SK-N-SH (cell line): ENCODE measurements at regions not wholly inside any gene's neighbourhood (a gene's known extent, or its start where the extent isn't known, plus 50 kb on each side); places are given as distances from the start of the nearest gene placed in this dataset.

Source experiments
- CTCF ChIP-seq: fragments of 200-600 bp; sonication (generic); IDR thresholded peaks from 2 replicates; pipeline ENCODE4 v1.6.1; 2017; ENCODE audit warnings: antibody characterized with exemption, mild to moderate bottlenecking, moderate library complexity
- ELF1 ChIP-seq: IDR thresholded peaks from 2 replicates; pipeline ENCODE4 v1.4.0; 2012
- EP300 ChIP-seq, 2 experiments: IDR thresholded peaks; 2 replicates each; pipeline versions ENCODE4 v1.4.0 to v1.6.1; 2012; ENCODE audit warnings: borderline replicate concordance in 1 of 2, low read depth in 1 of 2, low read length in 1 of 2
- FOXM1 ChIP-seq: IDR thresholded peaks from 2 replicates; pipeline ENCODE4 v1.4.0; 2012; ENCODE audit warnings: low read depth, mild to moderate bottlenecking
- MAX ChIP-seq: IDR thresholded peaks from 2 replicates; pipeline ENCODE4 v1.4.0; 2012; ENCODE audit warnings: low read depth
- MXI1 ChIP-seq: IDR thresholded peaks from 2 replicates; pipeline ENCODE4 v1.6.1; 2012; ENCODE audit warnings: mild to moderate bottlenecking, low read depth, low read length, improper control_type of control experiment
- POLR2AphosphoS5 ChIP-seq: IDR thresholded peaks from 2 replicates; pipeline ENCODE4 v1.6.1; 2012; ENCODE audit warnings: low read depth, low read length
- RCOR1 ChIP-seq: fragments of 150-350 bp; IDR thresholded peaks from 2 replicates; pipeline ENCODE4 v1.6.1; 2017; ENCODE audit warnings: antibody characterized with exemption, low read length
- RXRA ChIP-seq: IDR thresholded peaks from 2 replicates; pipeline ENCODE4 v1.4.0; 2012; ENCODE audit warnings: low read depth, mild to moderate bottlenecking, borderline replicate concordance
- TAF1 ChIP-seq: IDR thresholded peaks from 2 replicates; pipeline ENCODE4 v1.6.1; 2012; ENCODE audit warnings: low read depth, mild to moderate bottlenecking, low read length, moderate library complexity, borderline replicate concordance
- TEAD4 ChIP-seq: IDR thresholded peaks from 2 replicates; pipeline ENCODE4 v1.4.0; 2012; ENCODE audit warnings: mild to moderate bottlenecking, borderline replicate concordance; ENCODE audit not compliant: insufficient read depth
- YY1 ChIP-seq: IDR thresholded peaks from 2 replicates; pipeline ENCODE4 v1.4.0; 2012; ENCODE audit warnings: low read depth, mild to moderate bottlenecking
- TF ChIP-seq, protein P1 (sequence below): IDR thresholded peaks from 2 replicates; pipeline ENCODE4 v1.6.1; 2012; ENCODE audit warnings: mild to moderate bottlenecking, low read depth, low read length, moderate library complexity

DNA sequence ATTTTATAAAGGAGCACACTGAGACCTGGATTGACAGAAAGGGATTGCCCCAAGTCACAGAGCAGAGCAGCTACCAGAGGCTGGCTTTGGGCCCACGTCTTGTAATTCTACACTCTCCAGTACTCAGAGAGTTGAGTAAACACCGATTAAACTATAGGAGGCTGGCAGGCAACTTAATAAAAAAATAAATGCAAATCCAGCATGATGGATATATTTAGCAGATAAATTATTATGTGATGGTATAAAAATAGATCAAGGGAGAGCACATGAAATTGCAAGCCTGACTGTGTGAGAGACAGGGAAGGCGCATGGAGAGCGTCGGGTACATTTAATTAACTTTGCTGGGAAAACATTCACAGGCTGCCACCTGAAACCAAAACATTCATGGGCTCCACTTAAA is 87.7 kb upstream of the CCL2 start:
- no peak for TF ChIP-seq TAF1
- TF ChIP-seq MXI1, result no peak
- no peak for TF ChIP-seq CTCF
- TF ChIP-seq POLR2AphosphoS5, result no peak
- TF ChIP-seq EP300 (IDR thresholded peaks at IDR 0.05; ENCODE audit: borderline replicate concordance in 1 of 2, low read depth in 1 of 2, low read length in 1 of 2), result no peak
- TF ChIP-seq RCOR1, result no peak
- no peak for TF ChIP-seq RXRA
- TF ChIP-seq TEAD4, result no peak
- TF ChIP-seq ELF1, result no peak
- no peak for TF ChIP-seq FOXM1
- TF ChIP-seq, protein P1, sequence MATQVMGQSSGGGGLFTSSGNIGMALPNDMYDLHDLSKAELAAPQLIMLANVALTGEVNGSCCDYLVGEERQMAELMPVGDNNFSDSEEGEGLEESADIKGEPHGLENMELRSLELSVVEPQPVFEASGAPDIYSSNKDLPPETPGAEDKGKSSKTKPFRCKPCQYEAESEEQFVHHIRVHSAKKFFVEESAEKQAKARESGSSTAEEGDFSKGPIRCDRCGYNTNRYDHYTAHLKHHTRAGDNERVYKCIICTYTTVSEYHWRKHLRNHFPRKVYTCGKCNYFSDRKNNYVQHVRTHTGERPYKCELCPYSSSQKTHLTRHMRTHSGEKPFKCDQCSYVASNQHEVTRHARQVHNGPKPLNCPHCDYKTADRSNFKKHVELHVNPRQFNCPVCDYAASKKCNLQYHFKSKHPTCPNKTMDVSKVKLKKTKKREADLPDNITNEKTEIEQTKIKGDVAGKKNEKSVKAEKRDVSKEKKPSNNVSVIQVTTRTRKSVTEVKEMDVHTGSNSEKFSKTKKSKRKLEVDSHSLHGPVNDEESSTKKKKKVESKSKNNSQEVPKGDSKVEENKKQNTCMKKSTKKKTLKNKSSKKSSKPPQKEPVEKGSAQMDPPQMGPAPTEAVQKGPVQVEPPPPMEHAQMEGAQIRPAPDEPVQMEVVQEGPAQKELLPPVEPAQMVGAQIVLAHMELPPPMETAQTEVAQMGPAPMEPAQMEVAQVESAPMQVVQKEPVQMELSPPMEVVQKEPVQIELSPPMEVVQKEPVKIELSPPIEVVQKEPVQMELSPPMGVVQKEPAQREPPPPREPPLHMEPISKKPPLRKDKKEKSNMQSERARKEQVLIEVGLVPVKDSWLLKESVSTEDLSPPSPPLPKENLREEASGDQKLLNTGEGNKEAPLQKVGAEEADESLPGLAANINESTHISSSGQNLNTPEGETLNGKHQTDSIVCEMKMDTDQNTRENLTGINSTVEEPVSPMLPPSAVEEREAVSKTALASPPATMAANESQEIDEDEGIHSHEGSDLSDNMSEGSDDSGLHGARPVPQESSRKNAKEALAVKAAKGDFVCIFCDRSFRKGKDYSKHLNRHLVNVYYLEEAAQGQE, result no peak
- TF ChIP-seq MAX, result no peak
- TF ChIP-seq YY1, result no peak
